ENCODE measurements at regions not wholly inside any gene's neighbourhood (a gene's known extent, or its start where the extent isn't known, plus 50 kb on each side); places are given as distances from the start of the nearest gene placed in this dataset.
"Not testable (repeated sequence)": the region's sequence is repeated elsewhere in the genome, so short reads cannot be mapped to it uniquely, and the experiment has no call there.

- no peak for DNase-seq
These were observed 271.0 kb downstream of the MYCN start for GRCh38 chr2:16211341-16211740.

DNA sequence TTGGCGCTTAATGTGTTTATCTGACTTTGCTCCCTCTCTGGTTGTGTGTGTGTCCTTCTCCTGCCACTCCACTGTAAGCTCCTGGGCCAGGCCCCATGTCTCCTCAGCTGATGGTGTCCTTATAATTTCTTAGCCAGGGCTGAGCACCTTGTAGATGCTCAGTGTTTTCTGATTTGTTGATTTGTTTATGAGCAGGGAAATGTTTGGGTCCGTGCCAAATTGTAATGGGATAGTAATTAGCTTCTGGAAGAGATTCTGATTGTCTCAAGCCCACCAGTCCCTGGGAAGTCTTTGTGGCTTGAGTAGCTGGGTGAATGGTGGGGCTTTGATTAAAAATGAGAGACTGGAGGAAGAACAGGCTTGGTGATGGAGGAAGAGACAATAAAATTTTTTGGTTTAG, 270.5 kb downstream of the MYCN start:
- DNase-seq: no peak

DNA sequence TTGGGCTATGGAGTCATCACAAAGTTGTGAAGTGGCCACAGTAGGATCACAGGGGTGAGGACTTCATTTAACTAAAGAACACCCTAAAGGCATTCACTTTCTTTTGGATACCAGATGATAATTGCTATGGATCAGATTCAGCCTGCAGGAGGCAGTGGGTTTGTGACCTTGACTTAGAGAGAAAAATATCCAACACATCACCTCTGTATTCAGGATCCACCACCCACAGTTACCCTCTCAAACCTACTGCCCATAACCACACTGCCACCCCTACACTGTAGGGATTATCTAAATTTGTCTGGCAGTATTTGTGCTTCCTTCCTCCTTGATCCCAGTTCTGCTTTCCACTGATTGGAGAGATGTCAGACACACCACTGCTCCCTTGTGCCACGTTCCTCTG, 269.4 kb downstream of the MYCN start:
- DNase-seq: no peak

- DNase-seq: no peak
These were observed 268.6 kb downstream of the MYCN start for GRCh38 chr2:16208921-16209320.

DNA sequence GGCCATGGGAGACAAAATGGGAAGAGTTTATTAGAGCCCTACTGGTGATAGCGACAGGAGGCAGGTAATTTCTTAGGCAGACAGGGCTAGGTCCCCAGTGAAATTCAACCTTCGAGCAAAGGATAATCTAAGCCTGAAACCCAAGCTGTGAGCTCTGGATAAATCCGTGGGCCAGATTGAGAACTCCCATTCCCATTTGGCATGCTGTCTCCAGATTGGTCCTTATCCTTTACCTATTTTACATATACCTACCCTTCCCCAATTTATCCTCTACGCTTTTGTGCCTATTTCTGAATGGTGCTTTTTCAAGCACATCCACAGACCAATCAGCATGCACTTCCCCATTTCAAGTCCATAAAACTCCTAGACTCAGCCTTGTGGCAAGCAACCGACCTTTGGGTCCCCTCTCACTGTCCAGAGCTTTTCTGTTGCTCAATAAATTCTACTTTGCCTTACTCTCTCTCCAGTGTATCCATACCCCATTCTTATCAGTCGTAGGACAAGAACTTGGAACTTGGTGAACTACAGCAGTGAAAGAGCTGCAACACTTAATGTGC, 268.0 kb downstream of the MYCN start:
- no peak for DNase-seq

- DNase-seq: no peak
These were observed 267.3 kb downstream of the MYCN start for GRCh38 chr2:16207611-16208010.

DNA sequence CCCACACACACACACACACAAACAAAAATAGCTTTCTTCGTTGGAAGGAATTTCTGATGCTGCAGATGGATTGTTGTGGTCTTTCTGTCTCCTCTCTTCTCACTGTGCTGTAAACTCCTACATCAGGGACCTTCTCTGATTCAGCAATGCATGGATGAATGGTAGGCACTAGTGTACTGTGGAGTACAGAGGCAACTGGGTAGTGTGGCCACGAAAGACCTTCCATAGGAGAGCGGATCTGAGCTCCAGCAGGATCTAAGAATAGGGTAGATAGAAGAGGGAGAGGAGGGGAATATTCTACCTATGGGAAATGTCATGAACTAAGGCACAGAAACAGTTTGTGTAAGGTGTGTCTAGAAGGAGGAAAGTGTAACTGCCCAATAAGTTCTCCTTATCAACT, 266.8 kb downstream of the MYCN start:
- DNase-seq: no peak

DNA sequence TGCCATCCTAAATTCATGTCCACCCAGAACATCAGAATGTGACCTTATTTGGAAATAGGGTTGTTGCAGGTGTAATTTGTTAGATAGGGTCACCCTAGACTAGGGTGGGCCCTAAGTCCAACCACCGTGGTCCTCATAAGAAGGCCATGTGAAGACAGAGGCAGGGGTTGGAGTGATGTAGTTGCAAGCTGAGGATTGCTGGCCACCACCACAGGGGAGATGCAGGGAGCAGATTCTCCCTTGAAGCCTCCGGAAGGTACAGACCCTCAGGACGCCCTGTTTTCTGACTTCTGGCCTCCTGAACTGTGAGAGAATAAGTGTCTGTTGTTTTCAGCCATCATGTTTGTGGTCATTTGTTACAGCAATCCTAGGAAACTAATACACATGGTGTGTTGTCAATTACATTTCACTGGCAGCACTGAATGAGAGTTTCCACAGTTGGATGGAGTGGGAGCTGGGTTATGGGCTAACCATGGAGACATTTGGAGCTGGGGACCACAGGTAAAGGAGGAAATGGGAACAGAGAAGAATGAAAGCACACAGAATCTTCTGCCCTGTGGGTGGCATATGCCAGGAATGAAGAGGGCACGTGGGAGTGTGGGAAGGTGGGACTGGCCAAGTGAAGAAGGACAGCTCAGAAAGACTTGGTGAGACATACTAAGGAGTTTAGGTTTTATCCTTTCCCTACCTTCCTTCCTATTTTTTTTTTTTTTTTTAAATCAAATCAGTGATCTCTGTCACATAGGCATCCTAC, 266.0 kb downstream of the MYCN start:
- no peak for DNase-seq

DNA sequence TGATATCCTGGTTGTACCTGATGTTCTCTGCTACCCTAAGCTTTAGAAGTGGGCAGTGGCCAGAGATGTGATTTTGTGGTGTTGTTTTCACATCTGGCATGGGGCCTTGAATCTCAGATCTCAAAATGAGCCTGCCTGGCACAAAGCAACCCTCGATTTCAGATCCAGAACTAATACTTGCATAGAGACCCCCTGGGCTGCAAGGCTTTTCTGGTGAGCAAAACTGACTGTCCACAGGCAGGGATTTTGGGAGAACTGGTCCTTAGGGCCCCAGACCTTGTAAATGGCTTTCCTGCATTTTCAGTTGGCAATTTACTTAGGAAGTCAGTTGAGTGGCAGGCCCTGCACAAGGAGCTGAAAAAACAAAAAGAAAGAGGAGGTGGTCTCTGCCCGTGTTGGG, 265.3 kb downstream of the MYCN start:
- no peak for DNase-seq

- no peak for DNase-seq
These were observed 264.7 kb downstream of the MYCN start for GRCh38 chr2:16204886-16205620.

DNA sequence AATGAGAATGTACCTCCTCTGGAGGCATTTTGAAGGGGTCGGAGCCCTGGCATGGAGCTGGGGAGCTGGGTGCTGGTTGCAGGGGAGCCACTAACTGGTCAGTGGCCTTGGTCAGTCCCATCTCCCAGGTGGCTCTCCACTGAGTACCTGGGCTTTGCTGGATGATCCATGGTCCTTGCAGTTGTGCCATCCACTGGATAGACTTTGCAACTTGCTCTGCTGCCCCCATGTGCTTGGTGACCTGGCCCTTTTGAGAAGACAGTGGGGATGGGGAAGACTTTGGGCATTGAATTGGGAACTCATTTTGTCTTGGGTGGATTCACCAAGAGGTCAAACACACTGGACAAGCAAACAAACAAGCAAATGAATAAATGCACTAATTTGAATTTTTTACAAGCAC, 263.9 kb downstream of the MYCN start:
- DNase-seq: no peak

GRCh38 chr2:16203691-16204090, 263.3 kb downstream of the MYCN start:
- DNase-seq: no peak

- DNase-seq: no peak
These were observed 262.7 kb downstream of the MYCN start for GRCh38 chr2:16203069-16203468.

DNA sequence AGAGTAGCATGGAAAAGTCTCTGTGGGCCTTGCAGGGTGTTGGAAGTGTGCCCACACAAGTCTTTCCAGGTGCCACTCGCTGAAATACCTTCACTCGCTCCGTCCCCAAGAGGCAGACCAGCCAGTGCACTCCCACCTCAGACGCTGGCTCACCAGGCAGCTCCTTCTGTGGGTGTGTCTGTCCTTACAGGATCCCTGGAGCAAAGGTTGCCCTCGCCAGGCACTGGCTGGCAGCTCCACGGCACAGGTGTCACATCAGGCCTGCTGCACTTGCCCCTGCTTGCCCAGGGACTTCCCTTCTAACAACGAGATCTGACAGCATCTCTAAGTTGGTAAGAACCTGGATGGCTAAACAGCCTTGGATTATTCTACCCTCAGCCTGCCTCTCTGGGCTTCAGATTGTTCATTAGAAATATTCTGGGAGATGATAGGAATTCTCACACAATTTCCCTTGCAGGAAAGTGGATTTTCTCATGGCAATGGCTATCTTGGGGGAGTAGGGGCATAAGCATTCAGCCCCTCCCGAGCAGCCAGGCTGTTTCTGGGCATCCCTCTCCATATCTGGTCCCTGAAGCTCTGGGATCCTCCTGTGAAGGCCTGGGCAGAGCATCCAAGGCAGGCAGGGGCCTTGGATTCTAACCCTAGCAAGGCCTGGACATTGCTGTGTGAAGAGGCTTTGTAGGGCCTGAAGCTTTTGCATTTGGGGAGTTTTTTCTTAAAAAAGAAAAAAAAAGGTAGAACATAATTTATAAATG, 262.1 kb downstream of the MYCN start:
- DNase-seq: no peak

DNA sequence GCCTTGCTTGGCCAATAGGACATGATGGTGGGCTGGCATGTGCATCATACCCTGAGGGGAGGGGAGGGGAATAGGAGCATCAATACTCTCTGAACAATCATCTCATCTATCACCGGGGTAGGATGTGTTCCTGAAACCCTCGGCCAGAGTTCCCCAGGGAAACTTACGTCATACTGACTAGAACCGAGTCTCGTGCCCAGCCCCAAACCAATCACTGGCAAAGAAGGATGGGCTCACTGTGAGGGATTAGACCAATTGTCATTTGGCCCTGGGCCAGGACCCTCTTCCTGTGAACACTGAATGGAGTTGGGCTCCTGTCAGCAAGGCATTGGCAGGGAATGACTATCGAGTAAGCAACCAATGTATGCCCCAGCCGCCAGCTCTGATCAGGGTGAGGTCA, 261.5 kb downstream of the MYCN start:
- DNase-seq: no peak

- no peak for DNase-seq
These were observed 260.3 kb downstream of the MYCN start for GRCh38 chr2:16200554-16201193.

GRCh38 chr2:16199882-16200553, 259.7 kb downstream of the MYCN start:
- DNase-seq: no peak

- not testable (repeated sequence) for DNase-seq
These were observed 258.9 kb downstream of the MYCN start for GRCh38 chr2:16199241-16199640.

GRCh38 chr2:16198166-16198912, 258.0 kb downstream of the MYCN start:
- no peak for DNase-seq

- DNase-seq: no peak
These were observed 257.3 kb downstream of the MYCN start for GRCh38 chr2:16197504-16198147.
